CD4-positive, alpha-beta memory T cell (primary cell): ENCODE measurements at regions not wholly inside any gene's neighbourhood (a gene's known extent, or its start where the extent isn't known, plus 50 kb on each side); places are given as distances from the start of the nearest gene placed in this dataset.

Experiments used
- CTCF ChIA-PET: fragments of 350-600 bp; sonication (Branson Sonifier 250); formaldehyde crosslinking; loops from one replicate; lab custom pipeline; 2021; ENCODE audit warnings: inconsistent platforms; ENCODE audit not compliant: partially characterized antibody; lab: Charles Lee
- POLR2A ChIA-PET: fragments of 350-600 bp; sonication (Branson Sonifier 250); formaldehyde crosslinking; loops from one replicate; lab custom pipeline; 2021; ENCODE audit not compliant: partially characterized antibody; lab: Charles Lee
- DNase-seq, 5 donors: peaks; one replicate each; pipeline versions ENCODE4 v3.0.0 to v3.0.0-alpha.2; 2020 to 2022; ENCODE audit warnings: mixed read lengths in 1 of 5
- H3K27ac ChIP-seq: one replicate; pipeline ENCODE4 v1.7.0; 2013; ENCODE audit warnings: low read depth, low read length
- H3K27me3 ChIP-seq: 2 replicates; pipeline ENCODE4 v1.7.0; 2013; ENCODE audit warnings: mild to moderate bottlenecking, low read length, moderate library complexity; ENCODE audit not compliant: insufficient read depth
- H3K36me3 ChIP-seq: 2 replicates; pipeline ENCODE4 v1.7.0; 2013; ENCODE audit warnings: mild to moderate bottlenecking, low read length, moderate library complexity; ENCODE audit not compliant: insufficient read depth
- H3K4me1 ChIP-seq: 2 replicates; pipeline ENCODE4 v1.7.0; 2013; ENCODE audit warnings: mild to moderate bottlenecking, low read length, moderate library complexity; ENCODE audit not compliant: insufficient read depth
- H3K4me3 ChIP-seq, 2 donors: one replicate each; pipeline ENCODE4 v1.7.0; 2013; ENCODE audit warnings: low read length in 2 of 2, mild to moderate bottlenecking in 1 of 2
- H3K9me3 ChIP-seq, 2 donors: one replicate each; pipeline ENCODE4 v1.7.0; 2013; ENCODE audit warnings: low read length in 2 of 2, control low read depth in 1 of 2; ENCODE audit not compliant: control insufficient read depth in 1 of 2
- H3K27ac Mint-ChIP-seq, 7 donors: one replicate each; pipeline ENCODE4 v1.8.0; 2020 to 2021; ENCODE audit warnings: mixed read lengths in 7 of 7, mild to moderate bottlenecking in 6 of 7, inconsistent platforms in 3 of 7, moderate library complexity in 3 of 7
- H3K27me3 Mint-ChIP-seq, 2 donors: one replicate each; pipeline ENCODE4 v1.8.0; 2020 to 2021; ENCODE audit warnings: mixed read lengths in 2 of 2
- H3K36me3 Mint-ChIP-seq, 2 donors: one replicate each; pipeline ENCODE4 v1.8.0; 2020 to 2021; ENCODE audit warnings: mixed read lengths in 2 of 2, inconsistent platforms in 1 of 2, mild to moderate bottlenecking in 1 of 2
- H3K4me1 Mint-ChIP-seq, 4 donors: one replicate each; pipeline ENCODE4 v1.8.0; 2020 to 2021; ENCODE audit warnings: mixed read lengths in 4 of 4, mild to moderate bottlenecking in 1 of 4
- H3K4me3 Mint-ChIP-seq, 8 donors: one replicate each; pipeline ENCODE4 v1.8.0; 2020 to 2021; ENCODE audit warnings: mixed read lengths in 8 of 8, mild to moderate bottlenecking in 7 of 8, moderate library complexity in 6 of 8, inconsistent platforms in 3 of 8
- H3K9me3 Mint-ChIP-seq, 8 donors: one replicate each; pipeline ENCODE4 v1.8.0; 2020 to 2021; ENCODE audit warnings: mixed read lengths in 8 of 8, mild to moderate bottlenecking in 5 of 8, inconsistent platforms in 3 of 8, moderate library complexity in 1 of 8
- intact Hi-C: fragments of 100-400 bp; cut with micrococcal nuclease; formaldehyde crosslinking; loops from one replicate; pipeline ENCODE4 v1.15.1; 2023

DNA sequence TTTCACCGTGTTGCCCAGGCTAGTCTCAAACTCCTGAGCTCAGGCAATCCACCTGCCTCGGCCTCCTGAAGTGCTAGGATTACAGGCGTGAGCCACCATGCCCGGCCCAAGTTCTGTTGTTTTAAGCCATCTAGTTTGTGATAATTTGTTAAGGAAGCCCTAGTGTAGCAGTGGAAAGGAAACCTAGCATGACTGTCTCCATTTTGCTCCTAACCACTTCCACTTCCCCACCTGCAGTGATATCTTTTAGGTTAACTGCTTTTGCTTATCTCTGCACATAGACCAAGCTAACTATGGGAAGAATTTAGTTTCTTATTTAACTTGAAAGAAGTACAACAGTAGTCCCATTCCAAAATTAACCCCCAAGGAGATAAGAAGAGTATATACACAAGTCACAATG, 109.5 kb upstream of the NAP1L1 start:
- no peaks in the 10 kb centered on the region for H3K4me1 Mint-ChIP-seq
- peaks cover 9 to 14% of the 10 kb centered on the region in 2 donors for H3K27me3 Mint-ChIP-seq
- Histone ChIP-seq H3K27ac (no peak overlapping the region), H3K9me3 (peaks cover 0 to 8% of the 10 kb centered on the region in 2 donors), H3K4me3 (no peak overlapping the region), H3K36me3 (no peaks in the 10 kb centered on the region), H3K4me1 (no peaks in the 10 kb centered on the region), H3K27me3 (no peaks in the 10 kb centered on the region)
- H3K36me3 Mint-ChIP-seq: peaks cover 3 to 4% of the 10 kb centered on the region in 2 donors
- H3K4me3 Mint-ChIP-seq: no peak overlapping the region
- peak overlapping the region in 1 of 7 donors; percentile 65 for H3K27ac Mint-ChIP-seq
- POLR2A ChIA-PET: no interaction called here
- DNase-seq: no peak
- intact Hi-C loops: no loop called here
- CTCF ChIA-PET: no interaction called here
- H3K9me3 Mint-ChIP-seq: peaks cover 3 to 18% (median 17%) of the 10 kb centered on the region in 8 donors

GRCh38 chr12:76192416-76192815, 107.9 kb upstream of the NAP1L1 start:
- CTCF ChIA-PET: no interaction called here
- POLR2A ChIA-PET: no interaction called here
- Mint-ChIP-seq H3K27me3 (peaks cover 12 to 16% of the 10 kb centered on the region in 2 donors), H3K4me3 (no peak overlapping the region), H3K4me1 (no peaks in the 10 kb centered on the region), H3K27ac (no peak overlapping the region), H3K36me3 (no peaks in the 10 kb centered on the region), H3K9me3 (peaks cover 0 to 3% (median 3%) of the 10 kb centered on the region in 8 donors)
- Histone ChIP-seq H3K27me3 (no peaks in the 10 kb centered on the region), H3K4me3 (no peak overlapping the region), H3K9me3 (no peaks in the 10 kb centered on the region), H3K36me3 (no peaks in the 10 kb centered on the region), H3K4me1 (no peaks in the 10 kb centered on the region), H3K27ac (no peak overlapping the region)
- intact Hi-C loops: no loop called here
- no peak for DNase-seq

DNA sequence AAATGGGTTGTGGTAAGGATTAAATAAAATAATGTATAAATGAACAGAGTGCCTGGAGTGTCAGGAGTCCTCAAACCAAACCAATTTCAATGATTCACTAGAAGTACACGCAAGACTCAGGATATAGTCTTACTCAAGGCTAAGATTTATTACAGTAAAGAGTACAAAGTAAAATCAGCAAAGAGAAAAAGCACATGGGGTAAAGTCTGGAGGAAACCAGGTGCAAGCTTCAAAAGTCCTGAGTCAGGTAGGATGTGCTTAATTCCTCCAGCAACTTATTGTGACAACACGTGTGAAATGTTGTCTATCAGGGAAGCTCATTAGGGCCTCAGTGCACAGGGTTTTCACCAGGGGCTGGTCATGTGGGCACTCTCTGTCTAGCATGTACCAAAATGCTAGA, 105.8 kb upstream of the NAP1L1 start:
- ChIA-PET POLR2A (no interaction called here), CTCF (no interaction called here)
- Histone ChIP-seq H3K4me1 (no peaks in the 10 kb centered on the region), H3K4me3 (no peak overlapping the region), H3K27ac (no peak overlapping the region), H3K27me3 (no peaks in the 10 kb centered on the region), H3K36me3 (no peaks in the 10 kb centered on the region), H3K9me3 (no peaks in the 10 kb centered on the region)
- H3K27ac Mint-ChIP-seq: no peak overlapping the region
- no peaks in the 10 kb centered on the region for H3K4me1 Mint-ChIP-seq
- H3K4me3 Mint-ChIP-seq: no peak overlapping the region
- peaks cover 11% of the 10 kb centered on the region in 2 donors for H3K27me3 Mint-ChIP-seq
- DNase-seq: no peak
- H3K9me3 Mint-ChIP-seq: no peaks in the 10 kb centered on the region
- intact Hi-C loops: no loop called here
- no peaks in the 10 kb centered on the region for H3K36me3 Mint-ChIP-seq

GRCh38 chr12:76189851-76190250, 105.4 kb upstream of the NAP1L1 start:
- Mint-ChIP-seq H3K9me3 (no peaks in the 10 kb centered on the region), H3K36me3 (no peaks in the 10 kb centered on the region), H3K4me3 (no peak overlapping the region), H3K27me3 (peaks cover 6 to 10% of the 10 kb centered on the region in 2 donors), H3K27ac (no peak overlapping the region), H3K4me1 (no peaks in the 10 kb centered on the region)
- Histone ChIP-seq H3K27me3 (no peaks in the 10 kb centered on the region), H3K27ac (no peak overlapping the region), H3K36me3 (no peaks in the 10 kb centered on the region), H3K4me1 (no peaks in the 10 kb centered on the region), H3K4me3 (no peak overlapping the region), H3K9me3 (no peaks in the 10 kb centered on the region)
- ChIA-PET POLR2A (no interaction called here), CTCF (no interaction called here)
- intact Hi-C loops: no loop called here
- no peak for DNase-seq

GRCh38 chr12:76187177-76187576, 102.7 kb upstream of the NAP1L1 start:
- Histone ChIP-seq H3K4me3 (no peak overlapping the region), H3K9me3 (no peaks in the 10 kb centered on the region), H3K36me3 (no peaks in the 10 kb centered on the region), H3K27me3 (no peaks in the 10 kb centered on the region), H3K4me1 (no peaks in the 10 kb centered on the region), H3K27ac (no peak overlapping the region)
- no peaks in the 10 kb centered on the region for H3K9me3 Mint-ChIP-seq
- H3K27ac Mint-ChIP-seq: no peak overlapping the region
- H3K36me3 Mint-ChIP-seq: no peaks in the 10 kb centered on the region
- POLR2A ChIA-PET: no interaction called here
- intact Hi-C loops: no loop called here
- no peaks in the 10 kb centered on the region for H3K4me1 Mint-ChIP-seq
- no peak overlapping the region for H3K4me3 Mint-ChIP-seq
- no peak for DNase-seq
- H3K27me3 Mint-ChIP-seq: peaks cover 5 to 7% of the 10 kb centered on the region in 2 donors
- CTCF ChIA-PET: no interaction called here

- Mint-ChIP-seq H3K27ac (no peak overlapping the region), H3K4me3 (no peak overlapping the region), H3K27me3 (peaks cover 5 to 7% of the 10 kb centered on the region in 2 donors), H3K9me3 (no peaks in the 10 kb centered on the region), H3K4me1 (no peaks in the 10 kb centered on the region), H3K36me3 (no peaks in the 10 kb centered on the region)
- H3K4me3 ChIP-seq: no peak overlapping the region
- H3K27me3 ChIP-seq: no peaks in the 10 kb centered on the region
- no peak overlapping the region for H3K27ac ChIP-seq
- intact Hi-C loops: no loop called here
- no peaks in the 10 kb centered on the region for H3K4me1 ChIP-seq
- DNase-seq: no peak
- CTCF ChIA-PET: no interaction called here
- POLR2A ChIA-PET: no interaction called here
- H3K36me3 ChIP-seq: no peaks in the 10 kb centered on the region
- no peaks in the 10 kb centered on the region for H3K9me3 ChIP-seq
These were observed 101.8 kb upstream of the NAP1L1 start for GRCh38 chr12:76186131-76186906.

- no peaks in the 10 kb centered on the region for H3K36me3 ChIP-seq
- Mint-ChIP-seq H3K9me3 (no peaks in the 10 kb centered on the region), H3K36me3 (no peaks in the 10 kb centered on the region), H3K4me1 (no peaks in the 10 kb centered on the region), H3K4me3 (no peak overlapping the region), H3K27ac (no peak overlapping the region), H3K27me3 (peaks cover 4 to 5% of the 10 kb centered on the region in 2 donors)
- intact Hi-C loops: no loop called here
- H3K27ac ChIP-seq: no peak overlapping the region
- ChIA-PET CTCF (no interaction called here), POLR2A (no interaction called here)
- no peak overlapping the region for H3K4me3 ChIP-seq
- H3K27me3 ChIP-seq: no peaks in the 10 kb centered on the region
- no peaks in the 10 kb centered on the region for H3K4me1 ChIP-seq
- H3K9me3 ChIP-seq: no peaks in the 10 kb centered on the region
- no peak for DNase-seq
These were observed 99.1 kb upstream of the NAP1L1 start for GRCh38 chr12:76183459-76184186.
